ENCODE measurements at regions not wholly inside any gene's neighbourhood (a gene's known extent, or its start where the extent isn't known, plus 50 kb on each side); places are given as distances from the start of the nearest gene placed in this dataset.

DNA sequence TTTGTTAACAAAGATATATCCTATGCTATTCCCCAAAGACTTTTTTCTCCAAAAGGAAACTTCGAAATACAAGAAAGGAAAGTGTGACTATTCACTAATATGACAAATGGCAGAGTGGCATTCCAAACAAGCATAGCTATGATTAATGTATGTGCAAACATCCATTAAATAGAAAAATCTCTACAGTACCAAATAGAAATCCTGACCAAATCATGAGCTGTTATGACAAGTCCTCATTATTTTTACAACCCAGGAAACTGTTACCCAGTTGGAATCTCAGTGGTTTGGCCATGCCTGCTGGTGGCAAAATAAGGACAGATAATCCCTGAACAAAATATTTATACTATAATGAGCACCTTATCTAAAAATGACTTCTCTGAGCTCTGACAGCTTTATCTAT is 202.1 kb downstream of the SEC23A start:
- no peak for DNase-seq

DNA sequence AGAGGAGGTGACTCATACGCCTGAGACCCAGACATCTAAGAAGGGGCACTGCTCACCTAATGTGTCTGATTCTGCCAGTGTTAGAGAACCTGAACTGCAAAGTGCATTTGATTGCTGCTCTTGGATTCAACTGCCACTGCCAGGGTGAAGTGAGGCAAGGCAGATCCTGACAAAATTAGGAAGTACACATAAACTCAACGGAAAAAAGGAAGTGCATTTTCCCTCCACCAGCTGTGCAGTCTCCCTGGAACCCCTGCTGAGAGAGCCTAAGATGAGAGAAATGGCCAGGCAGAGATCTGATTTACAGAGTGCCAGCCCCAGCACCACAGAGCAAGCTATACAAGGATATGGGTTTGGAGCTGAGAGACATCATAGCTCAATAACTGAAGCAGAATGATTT is 215.3 kb downstream of the SEC23A start:
- peak in 1 of 2 experiments; percentile 2 for DNase-seq

DNA sequence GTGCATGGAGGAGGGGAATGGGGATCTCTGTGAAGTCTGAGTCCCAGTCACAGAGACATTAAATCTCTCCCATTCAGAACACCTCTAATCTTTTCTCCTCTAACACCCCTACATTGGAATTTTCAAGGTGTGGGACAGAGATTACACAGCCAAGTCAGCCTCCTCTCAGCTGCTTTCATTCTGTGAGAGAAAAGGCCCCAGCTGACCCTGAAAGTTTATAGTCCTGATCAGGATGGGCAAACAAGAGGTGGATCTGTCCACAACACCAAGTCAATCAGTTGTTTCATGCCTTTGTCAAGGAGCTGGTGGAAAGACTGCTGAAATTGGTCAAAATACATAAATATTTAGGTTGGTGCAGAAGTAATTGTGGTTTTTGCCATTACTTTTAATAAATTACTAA is 218.9 kb downstream of the SEC23A start:
- DNase-seq: no peak

DNA sequence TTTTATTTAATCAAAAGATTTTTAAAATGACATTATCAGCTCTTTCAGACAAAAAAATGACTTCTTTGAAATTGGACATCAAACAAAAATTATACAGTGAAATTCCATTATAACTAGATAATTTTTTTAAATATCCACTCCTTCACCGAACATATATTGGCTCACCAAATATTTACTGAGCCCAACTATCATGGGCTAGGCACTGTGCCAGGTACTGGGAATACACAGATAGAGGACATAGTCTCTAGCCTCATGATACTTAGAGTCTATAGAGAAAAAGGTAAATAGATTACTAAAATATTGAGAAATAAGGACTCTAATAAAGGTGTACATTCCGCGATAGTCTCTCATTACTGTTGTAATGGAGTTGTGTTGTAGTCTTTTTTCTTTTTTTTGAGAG is 219.9 kb downstream of the SEC23A start:
- DNase-seq: no peak

DNA sequence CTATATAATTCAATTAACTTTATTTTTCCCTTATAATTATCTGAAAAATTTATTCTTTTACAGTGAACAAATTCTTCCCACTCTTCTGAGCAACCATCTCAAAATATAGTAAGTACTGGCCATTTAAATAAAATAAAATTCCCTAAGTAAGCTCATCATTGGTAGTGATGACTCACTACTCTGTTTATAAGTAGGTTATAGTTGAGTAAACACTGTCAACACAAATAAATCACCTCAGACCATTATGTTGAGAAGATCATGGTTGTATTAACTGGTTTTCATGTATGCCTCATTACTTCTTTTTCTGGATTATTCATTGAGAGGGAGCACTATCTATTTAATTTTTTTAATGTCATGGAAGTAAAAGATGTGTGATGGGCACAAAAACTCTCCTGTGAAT is 220.5 kb downstream of the SEC23A start:
- no peak for DNase-seq

DNA sequence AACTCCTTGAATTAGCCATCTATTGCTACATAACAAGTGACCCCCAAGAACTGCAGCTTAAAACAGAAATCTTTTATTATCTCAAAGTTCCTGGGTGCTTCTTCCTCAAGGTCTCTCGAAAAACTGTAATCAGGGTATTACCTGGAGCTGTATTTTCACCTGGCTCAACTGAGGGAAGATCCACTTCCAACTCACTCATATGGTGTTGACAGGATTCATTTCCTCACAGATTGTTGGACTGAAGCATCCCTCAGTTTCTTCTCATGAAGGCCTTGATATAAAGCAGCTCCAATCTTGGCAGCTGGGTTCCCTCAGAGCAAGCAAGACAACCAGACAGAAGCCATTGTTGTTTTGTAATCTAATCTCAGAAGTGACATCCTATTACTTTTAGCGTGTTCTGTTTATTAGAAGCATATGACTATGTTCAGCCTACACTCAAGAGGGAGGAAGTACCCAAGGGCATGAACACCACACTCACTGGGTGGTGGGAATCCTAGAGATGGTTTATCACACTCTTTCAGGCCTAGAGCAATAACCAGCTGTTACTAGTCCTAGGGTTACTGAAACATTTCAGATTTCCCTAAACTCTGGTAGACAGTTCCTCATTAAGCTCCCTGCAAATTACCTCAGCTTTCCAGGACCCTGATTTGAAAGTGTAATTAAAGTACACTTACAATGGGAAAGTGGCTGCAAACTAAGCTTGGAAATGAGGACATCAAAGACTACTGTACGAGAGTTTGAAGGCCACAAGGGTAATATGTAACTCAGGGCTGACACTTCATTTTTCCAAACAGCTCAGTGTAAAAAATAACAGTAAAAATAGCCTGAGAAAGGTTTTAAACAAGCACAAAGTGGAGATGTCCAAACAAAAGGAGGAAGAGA is 222.2 kb downstream of the SEC23A start:
- no peak for DNase-seq

DNA sequence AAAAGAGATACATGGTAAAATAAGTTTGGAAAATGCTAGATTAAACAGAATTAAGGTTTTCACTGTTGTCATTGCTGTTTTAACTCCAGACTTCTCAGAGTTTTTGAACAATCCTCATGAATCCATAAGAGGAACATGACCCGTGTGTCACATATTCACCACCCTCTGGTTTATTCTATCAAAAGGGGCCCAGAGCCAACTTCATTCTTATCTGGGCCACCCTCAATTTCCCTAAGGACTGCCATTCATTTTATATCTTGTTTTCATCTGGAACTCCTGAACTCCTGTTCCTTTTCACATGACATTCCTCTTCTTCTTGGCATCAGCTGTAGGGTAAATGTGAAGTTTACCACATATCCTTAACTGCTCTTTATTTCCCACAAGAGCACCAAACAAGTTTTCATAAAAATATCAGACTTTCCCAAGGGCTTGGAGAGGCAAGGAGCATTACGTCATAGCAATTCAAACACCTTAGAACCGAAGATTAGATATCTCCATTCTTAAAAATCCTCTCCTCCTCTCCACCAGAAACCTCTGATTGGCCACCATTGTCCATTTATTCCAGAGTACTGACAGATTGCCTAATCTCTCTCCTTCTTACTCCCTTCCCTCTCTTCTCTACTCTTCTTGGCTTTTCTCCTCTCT is 225.2 kb downstream of the SEC23A start:
- DNase-seq: no peak

DNA sequence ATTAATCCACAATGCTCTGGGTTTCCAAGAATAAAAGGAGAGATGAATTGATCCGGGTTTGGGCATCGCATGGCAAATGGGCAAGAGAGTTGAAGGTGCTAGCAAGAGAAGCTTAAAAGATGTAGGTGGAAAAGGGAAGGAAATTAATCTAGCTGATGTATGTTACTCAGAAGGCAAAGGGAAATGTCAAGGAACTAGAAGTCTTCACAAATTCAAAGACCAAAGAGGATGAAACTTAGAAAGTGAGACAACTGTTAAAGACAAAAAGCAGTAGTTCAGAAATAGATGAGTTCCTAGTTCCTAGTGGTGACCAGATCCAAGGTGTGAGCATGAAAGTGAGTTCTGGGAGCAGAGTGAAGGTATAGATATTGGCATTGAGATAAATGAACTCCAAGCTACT is 228.3 kb downstream of the SEC23A start:
- no peak for DNase-seq

DNA sequence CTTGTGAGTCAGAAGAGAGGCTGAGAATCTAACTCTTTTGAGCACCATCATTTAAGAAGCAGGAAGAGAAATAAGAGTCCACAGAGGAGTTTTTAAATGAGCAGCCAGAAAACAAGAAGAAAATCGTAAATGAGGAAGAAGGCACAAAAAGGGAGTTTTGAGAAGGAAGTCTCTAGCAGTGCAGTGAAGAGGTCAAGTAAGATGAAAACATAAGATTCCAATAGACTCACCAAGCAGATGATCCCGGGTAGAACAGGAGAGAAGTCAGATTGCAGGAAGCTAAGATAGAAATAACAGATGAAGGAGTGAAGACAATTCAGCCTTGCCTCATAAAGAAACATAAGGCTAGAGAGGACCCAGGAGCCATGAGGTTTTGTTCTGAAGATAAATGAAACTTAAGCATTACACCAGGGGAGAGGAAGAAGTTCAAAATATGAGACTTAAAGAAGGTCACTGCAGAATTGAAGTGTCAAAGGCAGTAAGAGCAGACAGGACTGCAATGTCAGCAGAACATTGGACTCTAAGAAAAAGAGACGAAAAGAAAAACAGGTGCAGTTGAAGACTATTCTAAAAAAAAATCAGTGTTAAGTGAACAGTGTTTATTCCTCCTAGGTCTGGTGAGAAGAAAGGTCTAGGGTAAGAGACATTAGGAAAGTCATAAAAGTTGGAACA is 229.0 kb downstream of the SEC23A start:
- DNase-seq: no peak

DNA sequence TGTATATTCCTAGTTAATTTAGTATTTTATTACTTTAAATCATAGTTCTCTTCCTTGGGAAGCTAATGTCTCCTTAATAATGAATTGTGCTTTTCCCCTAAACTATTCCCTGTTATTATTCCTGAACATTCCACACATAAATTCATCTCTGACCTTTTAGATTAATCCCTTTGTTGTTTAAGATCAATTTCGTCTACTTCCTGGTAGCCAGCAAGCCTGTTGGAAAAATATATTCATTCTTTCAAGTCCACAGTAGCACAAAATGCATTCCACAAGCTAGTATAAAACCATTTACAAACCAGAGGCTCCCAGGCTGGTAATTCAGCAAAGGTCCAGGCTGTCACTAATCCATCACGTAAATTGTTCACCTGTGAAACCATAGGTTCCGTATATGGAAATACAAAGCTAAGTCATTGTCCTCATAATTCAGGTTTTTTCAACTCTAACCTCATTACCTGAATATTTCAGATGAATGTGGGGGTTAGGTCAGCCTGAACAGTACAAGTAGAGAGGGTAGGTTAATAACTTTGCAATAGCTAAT is 232.7 kb downstream of the SEC23A start:
- DNase-seq: no peak

DNA sequence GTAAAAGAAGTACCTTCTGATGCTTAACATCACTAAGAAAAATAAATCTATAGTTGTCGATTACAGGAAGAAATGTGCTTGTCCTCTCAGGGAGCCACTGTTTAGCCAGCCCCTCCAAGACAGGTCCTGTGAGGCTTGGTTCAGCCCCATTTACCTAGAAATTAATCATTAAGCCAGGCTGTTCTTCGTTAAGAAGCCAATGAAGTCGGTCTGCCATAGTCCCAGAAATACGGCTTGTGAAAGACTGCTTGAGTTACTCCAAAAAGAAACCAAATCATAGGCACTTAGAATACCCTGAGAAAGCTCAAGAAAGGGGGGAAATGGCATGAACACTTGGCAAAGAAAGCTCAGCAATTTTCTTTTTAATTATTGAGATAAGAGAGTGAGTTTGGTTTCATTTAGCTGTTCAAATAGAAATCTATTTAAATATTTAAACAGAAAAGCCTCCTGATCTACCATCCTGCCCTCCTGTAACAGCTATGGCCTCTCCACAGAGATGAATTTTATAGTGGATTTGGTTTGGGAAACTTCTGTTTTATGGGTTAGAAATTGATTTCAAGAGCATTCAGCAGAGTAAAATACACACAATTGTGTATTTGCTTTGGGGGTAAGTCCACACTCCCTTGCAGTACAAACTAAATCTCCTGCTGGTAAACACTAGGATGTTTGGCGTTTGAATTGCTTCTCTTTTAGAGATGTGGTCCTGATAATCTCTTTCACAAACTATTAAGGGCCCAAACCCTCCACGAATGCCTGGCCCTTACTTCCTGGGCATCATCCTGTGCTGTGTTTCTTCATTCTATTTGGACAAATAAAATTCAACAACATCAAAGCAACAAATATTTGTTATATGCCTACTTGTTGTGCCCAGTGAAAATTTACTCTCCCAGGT is 234.4 kb downstream of the SEC23A start:
- no peak for DNase-seq

DNA sequence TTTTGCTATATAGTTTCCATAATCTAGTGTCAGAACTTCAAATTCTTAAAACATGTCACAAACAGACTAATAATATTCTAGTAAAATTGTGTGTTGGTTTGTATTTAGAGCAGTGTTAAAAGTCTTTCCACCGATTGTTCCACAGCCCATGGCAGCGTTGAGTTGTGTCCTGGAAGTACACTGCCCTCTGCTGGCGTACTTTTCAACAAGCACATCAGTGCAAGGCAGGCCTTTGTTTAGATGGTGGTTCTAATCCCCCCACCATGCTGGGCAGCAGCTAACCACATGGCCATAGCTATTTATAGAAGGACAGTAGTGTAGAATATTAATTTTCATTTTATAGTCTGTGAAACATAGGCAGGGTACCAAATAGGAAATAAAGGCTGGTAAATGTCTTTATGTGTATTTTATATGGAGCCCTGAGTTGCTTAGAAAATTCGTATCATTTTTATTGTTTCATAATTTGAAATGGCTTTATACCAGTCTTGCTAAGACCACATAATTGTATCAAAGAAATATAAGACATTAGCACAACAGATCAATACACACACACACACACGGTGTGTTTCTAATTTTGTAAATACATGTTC is 235.4 kb downstream of the SEC23A start:
- peak; percentile 89 to 90 for DNase-seq

DNA sequence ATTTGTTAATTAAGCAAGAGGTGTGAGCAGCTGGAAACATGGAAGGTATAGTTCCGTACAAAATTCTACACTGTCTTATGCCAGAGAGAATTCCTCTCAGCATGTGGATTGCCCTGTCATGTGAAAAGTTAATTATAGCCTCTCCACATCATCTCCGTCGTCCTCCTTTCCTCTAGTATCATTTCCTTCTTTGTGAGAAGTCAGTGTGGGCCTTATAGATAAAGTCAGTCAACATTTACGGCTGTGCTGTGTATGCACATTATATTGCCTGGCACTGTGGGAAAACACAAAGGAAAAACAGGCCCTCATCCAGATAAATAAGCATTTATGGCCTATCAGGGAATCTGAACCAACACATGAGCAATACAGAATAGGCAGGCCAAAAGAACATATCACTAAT is 236.6 kb downstream of the SEC23A start:
- no peak for DNase-seq

DNA sequence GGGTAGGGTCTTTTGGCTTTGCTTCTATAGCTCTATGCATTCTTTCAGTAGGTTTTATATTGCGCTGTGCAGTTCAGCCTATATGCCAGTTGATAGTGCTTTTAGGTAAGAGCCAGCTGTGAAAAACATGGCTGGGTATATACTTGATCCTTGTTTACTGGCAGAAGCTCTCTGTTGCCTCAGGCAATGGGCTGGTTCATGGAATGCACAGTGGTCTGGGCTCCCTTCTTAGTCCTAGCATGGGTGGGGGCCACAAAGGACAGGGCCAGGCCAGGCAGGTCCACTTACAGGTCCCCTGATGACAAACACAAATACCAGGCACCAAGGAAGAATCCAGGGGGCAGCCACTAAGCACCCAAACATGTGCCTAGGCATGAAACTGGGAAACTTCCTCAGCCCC is 240.7 kb downstream of the SEC23A start:
- DNase-seq: no peak

DNA sequence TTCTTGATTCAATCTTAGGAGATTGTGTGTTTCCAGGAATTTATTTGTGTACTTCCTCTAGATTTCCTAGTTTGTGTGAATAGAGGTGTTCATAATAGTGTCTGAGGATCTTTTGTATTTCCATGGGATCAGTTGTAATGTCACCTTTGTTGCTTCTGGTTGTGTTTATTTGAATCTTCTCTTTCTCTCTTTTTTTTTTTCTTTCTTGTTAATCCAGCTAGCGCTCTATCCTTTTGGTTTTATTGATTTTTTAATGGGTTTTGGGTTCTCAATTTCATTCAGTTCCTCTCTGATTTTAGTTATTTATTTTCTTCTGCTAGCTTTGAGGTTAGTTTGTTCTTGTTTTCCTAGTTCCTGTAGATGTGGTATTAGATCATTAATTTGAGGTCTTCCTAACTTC is 242.5 kb downstream of the SEC23A start:
- DNase-seq: no peak

DNA sequence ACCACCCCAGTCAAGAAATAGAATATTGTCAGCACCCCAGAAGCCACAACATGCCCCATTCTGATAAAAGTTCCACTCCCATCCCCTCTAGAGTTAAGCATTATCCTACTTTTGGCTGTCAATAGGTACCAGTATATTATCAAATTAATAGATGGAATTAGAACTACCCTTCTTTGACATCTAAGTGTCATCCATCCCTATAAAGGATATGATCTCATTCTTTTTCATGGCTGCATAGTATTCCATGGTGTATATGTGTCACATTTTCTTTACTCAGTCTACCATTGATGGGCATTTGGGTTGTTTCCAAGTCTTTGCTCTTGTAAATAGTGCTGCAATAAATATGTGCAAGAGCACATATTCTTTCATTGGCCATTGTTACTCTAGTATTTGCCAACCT is 246.2 kb downstream of the SEC23A start:
- DNase-seq: no peak

DNA sequence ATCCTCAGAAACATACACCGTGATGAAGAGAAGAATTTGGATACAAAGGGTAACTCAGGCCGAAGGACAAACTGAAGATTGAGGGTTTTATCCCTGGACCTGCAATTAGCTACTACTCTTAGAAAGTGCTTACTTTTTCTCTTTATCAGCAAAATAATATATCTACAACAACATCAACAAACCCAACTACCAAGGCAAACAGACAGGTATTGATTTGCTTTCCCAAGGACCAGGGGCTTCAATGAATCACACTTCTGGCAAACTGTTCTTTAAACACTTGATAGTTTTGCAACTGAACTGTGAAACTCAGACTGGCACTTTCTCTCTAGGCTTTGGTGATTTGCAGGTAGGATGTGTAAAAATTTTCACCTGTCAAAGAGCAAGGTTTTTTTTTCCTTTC is 247.5 kb downstream of the SEC23A start:
- DNase-seq: no peak

DNA sequence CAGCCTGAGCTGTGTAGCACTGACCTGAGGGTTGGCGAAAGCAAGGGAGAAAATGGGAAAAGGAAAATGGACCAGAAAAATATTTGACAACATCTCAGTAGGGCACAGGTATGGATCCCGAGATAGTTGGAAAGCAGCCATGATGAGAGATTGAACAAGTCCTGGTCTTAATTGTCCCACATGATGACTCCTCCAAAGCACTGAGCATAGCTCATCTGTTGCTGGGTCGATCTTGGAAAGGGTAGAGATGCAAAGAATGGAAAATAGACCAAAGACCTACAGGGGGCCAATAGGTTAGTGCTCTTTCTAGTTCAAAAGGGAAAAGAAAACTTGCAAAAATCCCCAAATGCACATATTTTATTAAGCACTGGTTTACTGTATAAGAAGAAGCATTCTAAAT is 251.9 kb downstream of the SEC23A start:
- DNase-seq: peak in 1 of 2 experiments; percentile 27

DNA sequence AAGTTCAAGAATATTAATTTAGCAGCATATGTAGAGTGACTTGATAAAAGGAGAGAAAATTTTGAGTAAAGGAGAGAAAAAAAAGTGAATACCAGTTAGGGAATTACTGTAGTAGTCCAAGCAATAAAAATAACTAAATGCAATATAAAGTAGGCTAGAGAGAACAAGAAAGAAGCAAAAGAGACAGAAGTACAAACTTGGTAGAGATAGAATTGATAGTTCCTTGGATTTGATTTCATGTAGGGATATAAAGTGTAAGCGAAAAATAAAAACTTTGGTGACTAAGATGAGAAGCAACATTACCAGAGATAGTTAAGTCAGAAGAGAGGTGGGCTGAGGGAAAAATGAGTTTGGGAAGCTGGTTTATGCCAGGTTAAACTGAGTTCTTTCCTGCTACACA is 252.4 kb downstream of the SEC23A start:
- DNase-seq: no peak

DNA sequence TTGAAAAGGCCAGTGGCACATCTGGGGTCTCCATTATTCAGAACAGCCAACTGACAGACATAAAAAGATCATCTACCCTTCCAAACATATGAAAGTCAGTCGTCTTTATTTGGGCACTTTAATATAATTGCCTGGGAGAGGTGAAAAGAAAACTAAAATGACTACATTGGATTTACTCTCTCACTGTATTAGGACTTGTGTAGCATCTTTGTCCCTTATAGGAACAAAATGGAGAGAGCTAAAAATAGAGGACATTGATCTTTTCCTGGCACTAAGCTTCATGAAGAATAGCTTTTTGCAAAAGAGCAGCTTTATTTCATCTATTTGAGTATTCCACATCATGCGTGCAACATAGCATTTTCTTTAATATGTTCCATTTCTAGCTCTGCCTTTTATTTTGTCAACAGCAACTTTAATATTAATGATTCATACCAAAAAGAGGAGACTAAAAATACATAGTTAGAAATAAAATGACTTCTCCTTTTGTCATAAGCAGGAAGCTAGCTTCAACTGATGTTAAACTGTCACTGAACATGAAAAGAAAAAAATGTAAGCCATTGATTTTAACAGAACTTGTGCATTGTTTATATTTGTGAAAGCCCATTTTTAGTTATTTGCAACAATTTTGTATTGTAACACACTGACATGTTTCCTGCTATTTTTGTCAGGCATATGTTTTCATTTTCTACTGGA is 254.6 kb downstream of the SEC23A start:
- no peak for DNase-seq

DNA sequence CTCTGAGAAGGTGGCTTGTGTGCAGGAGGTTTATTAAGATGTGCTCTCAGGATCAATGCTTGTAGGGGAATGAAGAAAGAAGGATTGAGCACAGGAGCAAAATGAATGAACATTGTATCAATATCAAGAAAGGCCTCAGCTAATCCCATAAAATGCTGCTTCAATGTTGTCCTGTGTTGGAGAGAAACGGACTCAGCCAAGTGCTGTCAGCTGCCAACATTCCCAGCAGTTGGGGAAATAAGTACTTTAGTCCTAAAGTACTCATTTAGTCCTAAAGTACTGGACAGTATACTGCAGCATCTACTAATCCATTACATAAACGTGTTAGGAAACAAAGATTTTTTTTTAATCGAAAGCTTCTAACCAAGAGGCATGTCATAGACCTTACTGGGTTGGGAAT is 255.9 kb downstream of the SEC23A start:
- no peak for DNase-seq
